ENCODE measurements at regions not wholly inside any gene's neighbourhood (a gene's known extent, or its start where the extent isn't known, plus 50 kb on each side); places are given as distances from the start of the nearest gene placed in this dataset.

DNA sequence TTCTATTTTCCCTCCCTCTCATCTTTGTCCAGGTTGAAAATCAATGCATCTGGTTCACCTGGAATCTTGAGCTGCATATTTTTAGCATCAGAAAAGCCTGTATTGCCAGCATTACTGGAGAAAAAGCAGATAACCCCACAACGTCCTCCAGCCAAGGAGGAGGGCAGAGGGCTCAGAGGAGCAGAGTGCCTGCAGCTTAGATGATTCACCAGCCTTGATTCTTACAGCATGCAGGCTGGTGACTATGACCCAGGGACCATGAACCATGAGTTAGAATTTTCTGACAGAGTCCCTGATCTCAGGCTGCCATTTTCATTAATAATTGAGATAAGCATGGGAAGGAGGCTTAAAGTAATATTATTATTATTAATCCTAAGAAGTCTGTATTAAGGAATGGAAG, 278.2 kb downstream of the BRINP1 start:
- TF ChIP-seq, protein P1, sequence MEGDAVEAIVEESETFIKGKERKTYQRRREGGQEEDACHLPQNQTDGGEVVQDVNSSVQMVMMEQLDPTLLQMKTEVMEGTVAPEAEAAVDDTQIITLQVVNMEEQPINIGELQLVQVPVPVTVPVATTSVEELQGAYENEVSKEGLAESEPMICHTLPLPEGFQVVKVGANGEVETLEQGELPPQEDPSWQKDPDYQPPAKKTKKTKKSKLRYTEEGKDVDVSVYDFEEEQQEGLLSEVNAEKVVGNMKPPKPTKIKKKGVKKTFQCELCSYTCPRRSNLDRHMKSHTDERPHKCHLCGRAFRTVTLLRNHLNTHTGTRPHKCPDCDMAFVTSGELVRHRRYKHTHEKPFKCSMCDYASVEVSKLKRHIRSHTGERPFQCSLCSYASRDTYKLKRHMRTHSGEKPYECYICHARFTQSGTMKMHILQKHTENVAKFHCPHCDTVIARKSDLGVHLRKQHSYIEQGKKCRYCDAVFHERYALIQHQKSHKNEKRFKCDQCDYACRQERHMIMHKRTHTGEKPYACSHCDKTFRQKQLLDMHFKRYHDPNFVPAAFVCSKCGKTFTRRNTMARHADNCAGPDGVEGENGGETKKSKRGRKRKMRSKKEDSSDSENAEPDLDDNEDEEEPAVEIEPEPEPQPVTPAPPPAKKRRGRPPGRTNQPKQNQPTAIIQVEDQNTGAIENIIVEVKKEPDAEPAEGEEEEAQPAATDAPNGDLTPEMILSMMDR (IDR thresholded peaks at IDR 0.05; ENCODE audit: low read depth, low read length, missing control alignments): no peak
- H3K4me3 ChIP-seq (ENCODE audit: low read depth, low read length): no peak overlapping the region
- H3K27me3 ChIP-seq (replicated peaks): no peaks in the 10 kb centered on the region
- H3K36me3 ChIP-seq (replicated peaks): no peaks in the 10 kb centered on the region
- no peak for DNase-seq
- in situ Hi-C loops (cut with HindIII; ENCODE audit: low pct_ligation_motif_present, low sequenced_read_pairs): no loop called here
- H3K27ac ChIP-seq: no peak overlapping the region

DNA sequence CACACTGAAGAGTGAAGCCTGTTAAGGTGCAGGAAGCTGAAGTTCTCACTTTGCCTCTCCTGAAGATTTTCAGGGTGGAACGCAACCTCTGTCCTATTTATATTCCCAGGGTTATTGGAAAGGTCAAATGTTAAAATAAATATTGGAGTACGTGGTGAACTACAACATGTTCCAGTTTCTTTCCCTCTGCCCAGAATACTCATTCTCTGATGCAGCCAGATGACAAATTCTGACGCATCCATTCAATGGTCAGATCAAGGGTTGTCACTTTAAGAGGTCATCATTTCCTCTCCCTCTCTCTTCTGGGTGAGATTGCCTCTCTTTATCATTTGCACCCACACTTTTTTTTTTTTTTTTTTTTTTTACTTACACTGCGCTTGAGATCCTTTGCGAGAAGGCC, 277.1 kb downstream of the BRINP1 start:
- in situ Hi-C loops (cut with HindIII; ENCODE audit: low pct_ligation_motif_present, low sequenced_read_pairs): no loop called here
- Histone ChIP-seq H3K27me3 (replicated peaks) (no peaks in the 10 kb centered on the region), H3K27ac (no peak overlapping the region), H3K4me3 (ENCODE audit: low read depth, low read length) (no peak overlapping the region), H3K36me3 (replicated peaks) (no peaks in the 10 kb centered on the region)
- DNase-seq: no peak
- TF ChIP-seq, protein P1 (IDR thresholded peaks at IDR 0.05; ENCODE audit: low read depth, low read length, missing control alignments): no peak

DNA sequence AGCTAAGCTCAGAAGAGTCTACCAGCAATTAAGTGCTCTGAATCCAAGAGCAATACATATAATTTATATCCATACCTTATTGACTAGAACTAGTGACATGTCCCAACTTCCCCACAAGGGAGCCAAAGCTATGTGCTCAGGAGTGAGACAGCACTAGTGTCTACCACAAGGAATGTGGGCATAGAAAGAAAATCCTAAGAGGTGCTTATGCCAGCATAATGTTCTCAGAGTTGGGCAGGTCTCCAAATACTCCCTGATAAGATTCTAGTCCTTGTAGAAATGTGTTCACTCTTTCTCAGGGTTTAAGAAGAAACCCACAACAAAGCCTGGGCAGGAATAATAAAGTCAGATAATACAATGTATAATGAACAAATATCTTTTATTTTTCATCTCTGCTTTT, 275.1 kb downstream of the BRINP1 start:
- H3K36me3 ChIP-seq (replicated peaks): no peaks in the 10 kb centered on the region
- no peak overlapping the region for H3K27ac ChIP-seq
- no peaks in the 10 kb centered on the region for H3K27me3 ChIP-seq (replicated peaks)
- H3K4me3 ChIP-seq (ENCODE audit: low read depth, low read length): no peak overlapping the region
- TF ChIP-seq, protein P1 (IDR thresholded peaks at IDR 0.05; ENCODE audit: low read depth, low read length, missing control alignments): no peak
- in situ Hi-C loops (cut with HindIII; ENCODE audit: low pct_ligation_motif_present, low sequenced_read_pairs): no loop called here
- no peak for DNase-seq

DNA sequence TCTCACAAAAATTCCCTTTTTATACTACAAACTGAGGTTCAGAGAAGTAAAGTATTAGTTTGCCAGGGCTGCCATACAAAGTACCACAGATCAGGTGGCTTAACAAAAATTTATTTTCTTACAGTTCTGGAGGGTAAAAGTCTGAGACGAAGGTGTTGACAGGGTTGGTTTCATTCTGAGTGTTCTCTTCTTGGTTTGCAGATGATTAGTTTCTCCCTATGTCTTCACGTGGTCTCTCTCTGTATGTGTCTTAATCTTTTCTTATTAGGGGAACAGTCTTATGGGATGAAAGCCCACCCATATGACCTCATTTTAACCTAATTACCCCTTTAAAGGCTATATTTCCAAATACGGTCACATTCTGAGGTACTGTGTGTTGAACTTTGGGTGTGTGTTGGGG, 274.2 kb downstream of the BRINP1 start:
- in situ Hi-C loops (cut with HindIII; ENCODE audit: low pct_ligation_motif_present, low sequenced_read_pairs): no loop called here
- TF ChIP-seq, protein P1 (IDR thresholded peaks at IDR 0.05; ENCODE audit: low read depth, low read length, missing control alignments): no peak
- Histone ChIP-seq H3K36me3 (replicated peaks) (no peaks in the 10 kb centered on the region), H3K4me3 (ENCODE audit: low read depth, low read length) (no peak overlapping the region), H3K27me3 (replicated peaks) (no peaks in the 10 kb centered on the region), H3K27ac (no peak overlapping the region)
- no peak for DNase-seq

DNA sequence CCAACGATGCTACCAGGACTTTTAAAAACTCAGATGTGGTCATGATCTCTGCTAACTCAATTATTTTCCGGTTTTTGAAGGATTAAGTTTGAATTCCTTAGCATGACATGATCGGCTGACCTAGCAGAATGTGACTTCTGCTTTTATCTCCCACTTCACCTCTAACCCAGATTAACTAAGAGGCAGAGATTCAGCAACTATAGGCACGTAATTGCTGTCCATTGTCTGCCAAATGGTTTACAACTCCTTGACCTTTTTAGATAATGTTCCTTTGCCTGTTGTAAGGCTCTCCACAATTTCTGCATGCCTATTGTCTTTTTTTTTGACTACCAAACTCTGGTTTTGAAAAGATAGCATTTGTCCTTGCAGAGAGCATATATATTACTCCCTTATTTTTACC, 268.2 kb downstream of the BRINP1 start:
- H3K27ac ChIP-seq: no peak overlapping the region
- in situ Hi-C loops (cut with HindIII; ENCODE audit: low pct_ligation_motif_present, low sequenced_read_pairs): no loop called here
- no peak overlapping the region for H3K4me3 ChIP-seq (ENCODE audit: low read depth, low read length)
- no peaks in the 10 kb centered on the region for H3K36me3 ChIP-seq (replicated peaks)
- no peaks in the 10 kb centered on the region for H3K27me3 ChIP-seq (replicated peaks)
- no peak for DNase-seq
- TF ChIP-seq, protein P1 (IDR thresholded peaks at IDR 0.05; ENCODE audit: low read depth, low read length, missing control alignments): no peak

DNA sequence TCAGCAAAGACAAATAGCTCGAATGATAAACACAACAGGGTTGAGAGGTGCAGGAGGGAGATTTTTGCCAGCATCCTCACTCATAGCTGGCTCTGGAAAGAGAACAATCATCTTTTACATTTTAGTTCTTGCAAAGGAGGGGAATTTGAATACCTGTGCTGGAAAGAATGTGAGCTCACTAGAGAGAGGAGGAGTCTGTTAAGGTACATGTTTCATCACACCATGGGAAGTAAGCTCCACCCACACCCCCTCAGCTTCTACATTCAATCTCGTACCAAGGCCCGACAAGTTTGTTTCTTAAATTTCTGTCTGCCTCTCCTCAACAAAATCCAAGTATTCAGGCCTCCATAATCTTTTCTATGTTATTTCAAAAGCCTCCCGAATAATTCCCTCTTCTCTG, 254.6 kb downstream of the BRINP1 start:
- in situ Hi-C loops (cut with HindIII; ENCODE audit: low pct_ligation_motif_present, low sequenced_read_pairs): no loop called here
- Histone ChIP-seq H3K4me3 (ENCODE audit: low read depth, low read length) (no peak overlapping the region), H3K27ac (no peak overlapping the region), H3K27me3 (replicated peaks) (no peaks in the 10 kb centered on the region), H3K36me3 (replicated peaks) (no peaks in the 10 kb centered on the region)
- no peak for DNase-seq
- TF ChIP-seq, protein P1 (IDR thresholded peaks at IDR 0.05; ENCODE audit: low read depth, low read length, missing control alignments): no peak
